NB4 (cell line): ENCODE measurements at regions not wholly inside any gene's neighbourhood (a gene's known extent, or its start where the extent isn't known, plus 50 kb on each side); places are given as distances from the start of the nearest gene placed in this dataset.

Source experiments
- DNase-seq: peaks from one replicate; pipeline ENCODE4 v3.0.0; 2010; ENCODE audit warnings: low read depth
- H3K4me3 ChIP-seq: one replicate; pipeline ENCODE4 v1.5.1; 2011; ENCODE audit warnings: mild to moderate bottlenecking, low read depth, low read length, moderate library complexity
- CTCF ChIP-seq: IDR thresholded peaks from one replicate; pipeline ENCODE4 v1.5.1; 2012; ENCODE audit warnings: low read depth, low read length
- MAX ChIP-seq: IDR thresholded peaks from 2 replicates; pipeline ENCODE4 v1.6.1; 2011; ENCODE audit warnings: low read depth, low read length
- MYC ChIP-seq: IDR thresholded peaks from 2 replicates; pipeline ENCODE4 v1.6.1; 2011; ENCODE audit warnings: low read depth, low read length
- POLR2A ChIP-seq: IDR thresholded peaks from 2 replicates; pipeline ENCODE4 v1.6.1; 2011; ENCODE audit warnings: mild to moderate bottlenecking; ENCODE audit not compliant: insufficient read length; ENCODE audit errors: extremely low read depth

GRCh38 chr7:156478486-156478885, 162.1 kb upstream of the RNF32 start:
- DNase-seq: no peak
- no peak overlapping the region for H3K4me3 ChIP-seq
- TF ChIP-seq POLR2A (no peak), MYC (no peak), MAX (no peak)

- peak; percentile 42 for DNase-seq
Measured at GRCh38 chr7:156475666-156476065, 164.9 kb upstream of the RNF32 start.

GRCh38 chr7:156475179-156475578, 165.4 kb upstream of the RNF32 start:
- TF ChIP-seq CTCF: no peak
- no peak for TF ChIP-seq POLR2A
- TF ChIP-seq MAX: peak; percentile 47; the same call in 1 of the 2 replicates
- H3K4me3 ChIP-seq: no peak overlapping the region
- peak; percentile 79 for DNase-seq

More at GRCh38 chr7:156475666-156476065, 164.9 kb upstream of the RNF32 start:
- TF ChIP-seq CTCF (no peak), MYC (no peak)
- no peak overlapping the region for H3K4me3 ChIP-seq

GRCh38 chr7:156474241-156474743, 166.3 kb upstream of the RNF32 start:
- H3K4me3 ChIP-seq: no peak overlapping the region
- TF ChIP-seq MYC: peak; percentile 68
- no peak for TF ChIP-seq CTCF
- no peak for TF ChIP-seq POLR2A
- peak; percentile 80 for TF ChIP-seq MAX
- DNase-seq: peak; percentile 96

GRCh38 chr7:156473476-156474240, 166.9 kb upstream of the RNF32 start:
- H3K4me3 ChIP-seq: no peak overlapping the region
- TF ChIP-seq CTCF (peak; percentile 93), MAX (no peak)
- DNase-seq: peak; percentile 70

GRCh38 chr7:156472267-156472666, 168.3 kb upstream of the RNF32 start:
- TF ChIP-seq CTCF (no peak), MYC (no peak), POLR2A (no peak), MAX (no peak)
- H3K4me3 ChIP-seq: no peak overlapping the region
- no peak for DNase-seq
